ENCODE measurements at regions not wholly inside any gene's neighbourhood (a gene's known extent, or its start where the extent isn't known, plus 50 kb on each side); places are given as distances from the start of the nearest gene placed in this dataset.

DNA sequence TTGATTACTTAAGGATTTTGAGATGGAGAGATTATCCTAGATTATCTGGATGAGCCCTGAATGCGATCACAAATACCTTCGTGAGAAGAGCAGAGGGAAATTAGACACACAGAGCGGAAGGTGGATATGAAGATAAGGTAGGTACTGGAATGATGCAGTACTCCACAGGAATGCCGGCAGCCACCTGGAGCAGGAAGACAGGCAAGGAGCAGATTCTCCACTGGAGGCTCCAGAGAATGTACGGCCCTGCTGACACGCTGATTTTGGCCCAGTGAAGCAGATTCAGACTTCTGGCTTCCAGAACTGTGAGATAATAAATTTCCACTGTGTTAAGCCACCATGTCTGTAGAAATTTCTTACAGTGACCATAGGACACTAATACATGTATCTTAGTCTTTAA lies 79.4 kb upstream of the PITX2 start (continued):
- TF ChIP-seq, protein P1, sequence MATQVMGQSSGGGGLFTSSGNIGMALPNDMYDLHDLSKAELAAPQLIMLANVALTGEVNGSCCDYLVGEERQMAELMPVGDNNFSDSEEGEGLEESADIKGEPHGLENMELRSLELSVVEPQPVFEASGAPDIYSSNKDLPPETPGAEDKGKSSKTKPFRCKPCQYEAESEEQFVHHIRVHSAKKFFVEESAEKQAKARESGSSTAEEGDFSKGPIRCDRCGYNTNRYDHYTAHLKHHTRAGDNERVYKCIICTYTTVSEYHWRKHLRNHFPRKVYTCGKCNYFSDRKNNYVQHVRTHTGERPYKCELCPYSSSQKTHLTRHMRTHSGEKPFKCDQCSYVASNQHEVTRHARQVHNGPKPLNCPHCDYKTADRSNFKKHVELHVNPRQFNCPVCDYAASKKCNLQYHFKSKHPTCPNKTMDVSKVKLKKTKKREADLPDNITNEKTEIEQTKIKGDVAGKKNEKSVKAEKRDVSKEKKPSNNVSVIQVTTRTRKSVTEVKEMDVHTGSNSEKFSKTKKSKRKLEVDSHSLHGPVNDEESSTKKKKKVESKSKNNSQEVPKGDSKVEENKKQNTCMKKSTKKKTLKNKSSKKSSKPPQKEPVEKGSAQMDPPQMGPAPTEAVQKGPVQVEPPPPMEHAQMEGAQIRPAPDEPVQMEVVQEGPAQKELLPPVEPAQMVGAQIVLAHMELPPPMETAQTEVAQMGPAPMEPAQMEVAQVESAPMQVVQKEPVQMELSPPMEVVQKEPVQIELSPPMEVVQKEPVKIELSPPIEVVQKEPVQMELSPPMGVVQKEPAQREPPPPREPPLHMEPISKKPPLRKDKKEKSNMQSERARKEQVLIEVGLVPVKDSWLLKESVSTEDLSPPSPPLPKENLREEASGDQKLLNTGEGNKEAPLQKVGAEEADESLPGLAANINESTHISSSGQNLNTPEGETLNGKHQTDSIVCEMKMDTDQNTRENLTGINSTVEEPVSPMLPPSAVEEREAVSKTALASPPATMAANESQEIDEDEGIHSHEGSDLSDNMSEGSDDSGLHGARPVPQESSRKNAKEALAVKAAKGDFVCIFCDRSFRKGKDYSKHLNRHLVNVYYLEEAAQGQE (IDR thresholded peaks at IDR 0.05; ENCODE audit: borderline replicate concordance): no peak

DNA sequence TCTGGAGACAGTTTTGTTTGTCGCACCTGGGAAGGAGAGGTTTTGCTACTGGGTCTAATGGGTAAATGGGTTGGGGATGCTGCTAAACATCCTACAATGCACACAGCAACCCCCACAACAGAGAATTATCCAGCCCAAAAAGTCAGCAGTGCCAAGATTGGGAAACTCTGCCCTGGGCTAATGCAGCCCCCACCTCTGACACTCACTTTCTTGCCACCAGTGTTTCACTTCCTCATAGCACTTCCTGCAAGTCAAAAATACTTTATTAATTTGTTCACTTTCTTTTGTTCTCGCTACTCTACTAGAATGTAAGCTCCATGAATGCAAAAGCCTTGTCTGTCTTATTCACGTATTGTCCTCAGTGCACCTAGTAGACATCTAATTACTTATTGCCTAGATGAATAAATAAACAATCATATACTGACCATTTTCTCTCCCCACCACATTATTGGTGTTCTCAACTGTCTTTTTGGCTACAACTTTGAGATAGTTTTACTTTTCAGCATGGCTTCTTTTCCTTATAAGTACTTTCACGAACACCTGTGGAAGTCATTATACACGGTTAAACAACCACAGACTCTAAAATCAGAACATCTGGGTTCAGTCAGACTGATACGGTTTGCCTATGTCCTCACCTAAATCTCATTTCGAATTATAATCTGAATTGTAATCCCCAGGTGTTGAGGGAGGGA lies 82.0 kb upstream of the PITX2 start:
- no peaks in the 10 kb centered on the region for H3K9me2 ChIP-seq (ENCODE audit: insufficient read depth, low read length)
- H3K36me3 ChIP-seq (ENCODE audit: insufficient read depth, low read length): no peaks in the 10 kb centered on the region
- no peaks in the 10 kb centered on the region for H3K79me2 ChIP-seq (replicated peaks; ENCODE audit: insufficient read depth, low read length)
- H4K20me1 ChIP-seq (ENCODE audit: insufficient read depth): no peaks in the 10 kb centered on the region
- H3K4me2 ChIP-seq (ENCODE audit: low read length): no peak overlapping the region
- H3K27ac ChIP-seq (ENCODE audit: low read length): no peak overlapping the region
- H3K27me3 ChIP-seq (ENCODE audit: insufficient read depth, low read depth, low read length): no peaks in the 10 kb centered on the region
- TF ChIP-seq EZH2 (IDR thresholded peaks at IDR 0.05; ENCODE audit: borderline replicate concordance, insufficient read depth, low read length, poor library complexity, severe bottlenecking) (no peak), TAF1 (IDR thresholded peaks at IDR 0.05; ENCODE audit: low read depth) (no peak), SMC3 (conservative IDR thresholded peaks at IDR 0.05; ENCODE audit: poor library complexity) (no peak), MXI1 (conservative IDR thresholded peaks at IDR 0.05; ENCODE audit: poor library complexity, severe bottlenecking) (no peak), EP300 (conservative IDR thresholded peaks at IDR 0.05; ENCODE audit: poor library complexity, severe bottlenecking) (no peak), RAD21 (conservative IDR thresholded peaks at IDR 0.05) (no peak), POLR2AphosphoS5 (IDR thresholded peaks at IDR 0.05) (no peak)
- TF ChIP-seq, protein P2, sequence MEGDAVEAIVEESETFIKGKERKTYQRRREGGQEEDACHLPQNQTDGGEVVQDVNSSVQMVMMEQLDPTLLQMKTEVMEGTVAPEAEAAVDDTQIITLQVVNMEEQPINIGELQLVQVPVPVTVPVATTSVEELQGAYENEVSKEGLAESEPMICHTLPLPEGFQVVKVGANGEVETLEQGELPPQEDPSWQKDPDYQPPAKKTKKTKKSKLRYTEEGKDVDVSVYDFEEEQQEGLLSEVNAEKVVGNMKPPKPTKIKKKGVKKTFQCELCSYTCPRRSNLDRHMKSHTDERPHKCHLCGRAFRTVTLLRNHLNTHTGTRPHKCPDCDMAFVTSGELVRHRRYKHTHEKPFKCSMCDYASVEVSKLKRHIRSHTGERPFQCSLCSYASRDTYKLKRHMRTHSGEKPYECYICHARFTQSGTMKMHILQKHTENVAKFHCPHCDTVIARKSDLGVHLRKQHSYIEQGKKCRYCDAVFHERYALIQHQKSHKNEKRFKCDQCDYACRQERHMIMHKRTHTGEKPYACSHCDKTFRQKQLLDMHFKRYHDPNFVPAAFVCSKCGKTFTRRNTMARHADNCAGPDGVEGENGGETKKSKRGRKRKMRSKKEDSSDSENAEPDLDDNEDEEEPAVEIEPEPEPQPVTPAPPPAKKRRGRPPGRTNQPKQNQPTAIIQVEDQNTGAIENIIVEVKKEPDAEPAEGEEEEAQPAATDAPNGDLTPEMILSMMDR (IDR thresholded peaks at IDR 0.05; ENCODE audit: poor library complexity, severe bottlenecking): no peak
- TF ChIP-seq, protein P1 (IDR thresholded peaks at IDR 0.05; ENCODE audit: borderline replicate concordance): no peak
- no peak overlapping the region for H3K9ac ChIP-seq (ENCODE audit: low read length)
- no peaks in the 10 kb centered on the region for H3F3A ChIP-seq (ENCODE audit: insufficient read depth, low read length, poor library complexity, severe bottlenecking)
- H2AFZ ChIP-seq (ENCODE audit: low read depth, low read length): no peak overlapping the region
- no peaks in the 10 kb centered on the region for H3K9me3 ChIP-seq (ENCODE audit: low read length)
- no peak overlapping the region for H3K4me3 ChIP-seq (ENCODE audit: low read length)
